Activated CD4-positive, CD25-positive, alpha-beta regulatory T cell treated with anti-CD3 and anti-CD28 coated beads, Interleukin-2, amount 50 U/mL, for 24 hours (primary cell): ENCODE measurements at regions not wholly inside any gene's neighbourhood (a gene's known extent, or its start where the extent isn't known, plus 50 kb on each side); places are given as distances from the start of the nearest gene placed in this dataset.

Experiments
- ATAC-seq, 2 donors: fragments of 150-1000 bp; cut with Tn5 transposase; one replicate each; pipeline ENCODE4 v1.10.0; 2021; ENCODE audit warnings: mild to moderate bottlenecking in 1 of 2, moderate library complexity in 1 of 2

DNA sequence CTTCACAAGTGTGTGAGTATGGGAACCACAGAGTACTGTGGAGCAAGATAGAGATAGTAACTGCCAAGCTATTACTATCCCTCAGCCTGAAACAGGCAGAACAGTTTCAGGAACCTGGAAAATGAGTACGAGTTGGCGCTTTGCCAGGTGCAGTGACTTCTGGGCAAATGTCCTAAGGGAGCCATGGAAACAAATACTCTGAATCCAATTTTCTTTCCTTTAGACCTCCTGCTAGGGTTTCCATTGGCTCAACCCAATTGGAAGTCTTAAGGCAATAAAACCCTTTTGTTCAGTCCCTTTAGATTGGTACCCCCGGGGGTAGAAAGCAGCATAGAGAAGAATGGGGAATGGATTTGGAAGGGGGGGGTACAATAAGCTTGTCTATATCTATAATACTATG is 205.0 kb upstream of the EPHA7 start:
- no peak for ATAC-seq

DNA sequence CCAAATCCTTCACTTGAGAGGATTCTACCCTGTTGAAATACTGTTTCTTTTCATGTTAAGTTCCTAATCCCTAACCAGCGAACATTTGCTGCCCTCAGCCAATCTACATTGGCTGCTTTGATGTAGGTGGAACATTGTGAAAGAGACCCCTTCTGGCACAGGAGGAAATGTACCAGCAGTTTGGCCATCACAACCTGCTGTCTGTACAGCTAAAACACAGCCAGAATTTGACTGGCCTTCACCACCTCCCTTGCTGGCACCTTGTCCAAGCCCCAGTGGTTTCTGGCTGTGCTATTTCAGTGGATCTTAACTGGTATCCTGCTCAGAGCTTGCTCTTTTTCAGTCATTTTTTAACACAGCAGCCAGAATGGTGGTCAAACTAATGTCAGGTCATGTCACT is 202.1 kb upstream of the EPHA7 start:
- no peak for ATAC-seq

DNA sequence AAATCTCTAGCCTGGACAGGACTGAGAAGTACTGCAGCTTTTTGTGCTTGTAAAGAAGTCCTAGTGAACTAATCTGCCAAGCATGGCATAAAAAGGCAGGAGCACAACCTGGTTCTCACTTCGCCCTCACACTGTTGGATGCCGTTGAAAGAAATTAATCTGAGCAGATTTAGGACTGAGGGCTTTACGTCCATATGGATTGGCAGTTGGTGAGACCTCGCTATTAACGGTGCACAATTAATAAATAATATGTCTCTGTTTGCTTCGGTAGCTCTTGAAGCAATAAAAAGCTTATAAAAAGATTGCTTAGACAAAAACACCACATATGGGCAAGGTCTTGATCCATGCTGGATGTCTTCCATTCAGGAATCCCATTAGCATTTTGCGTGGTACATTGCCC is 185.6 kb upstream of the EPHA7 start:
- no peak for ATAC-seq

DNA sequence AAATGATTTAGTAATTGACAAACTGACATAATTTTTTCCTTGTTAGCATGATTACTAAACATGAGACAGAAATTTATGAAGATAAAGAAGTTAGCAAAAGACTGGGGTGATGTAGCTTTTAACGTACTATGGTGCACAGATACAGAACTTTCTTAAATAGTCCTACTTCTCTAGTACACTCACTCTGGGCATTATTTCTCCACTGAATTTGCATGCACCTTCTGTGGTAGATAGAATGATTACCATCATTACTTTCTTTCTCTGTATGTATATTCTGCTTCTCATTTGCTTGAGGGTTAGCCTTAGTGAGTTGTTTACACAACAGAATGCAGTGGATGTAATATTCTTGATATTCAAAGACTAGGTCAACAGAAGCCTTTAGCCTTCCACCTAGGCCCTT is 173.1 kb upstream of the EPHA7 start:
- no peak for ATAC-seq

GRCh38 chr6:93586306-93586705 is 166.9 kb upstream of the EPHA7 start:
- ATAC-seq: no peak

GRCh38 chr6:93584300-93584699 is 164.9 kb upstream of the EPHA7 start:
- ATAC-seq: no peak

DNA sequence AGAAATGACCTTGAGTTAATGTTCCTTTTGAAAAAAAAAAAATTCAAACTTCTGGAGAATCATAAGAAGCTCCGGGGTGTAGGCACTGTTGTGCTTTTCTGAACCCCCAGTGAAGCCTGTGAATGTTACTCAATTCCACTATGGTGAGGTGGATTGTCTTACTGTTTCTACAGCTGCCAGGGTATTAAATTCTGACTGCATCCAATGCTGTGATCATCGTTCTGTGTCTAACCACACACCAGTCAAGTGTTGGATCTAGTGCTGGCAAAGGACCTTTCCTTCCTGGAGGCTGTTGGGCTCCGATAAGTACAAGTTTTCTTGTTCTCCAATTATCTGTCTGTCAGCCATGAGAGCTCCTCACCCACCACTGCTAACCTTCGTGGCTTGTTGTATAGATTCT is 162.0 kb upstream of the EPHA7 start:
- no peak for ATAC-seq

DNA sequence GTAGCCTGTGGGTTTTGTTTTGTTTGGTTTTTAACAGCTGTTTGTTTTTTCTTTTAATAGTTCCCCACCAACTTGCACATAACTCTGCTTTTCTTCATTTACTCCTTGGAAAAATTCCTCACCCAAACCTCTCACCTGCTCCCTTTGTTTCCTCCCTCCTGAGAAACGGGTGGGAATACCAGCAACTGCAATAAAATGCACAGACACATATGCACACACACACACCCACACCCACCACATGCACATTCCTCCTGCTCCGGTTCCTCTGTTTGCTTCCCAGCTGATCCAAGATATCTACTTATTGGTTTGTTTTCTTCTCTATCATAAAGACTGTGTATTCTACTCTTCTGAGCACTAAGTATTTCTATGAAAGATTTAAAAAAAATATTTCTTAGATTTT is 161.1 kb upstream of the EPHA7 start:
- no peak for ATAC-seq

- ATAC-seq: no peak
Observed at GRCh38 chr6:93575495-93576267, 156.3 kb upstream of the EPHA7 start.

- ATAC-seq: no peak
Observed at GRCh38 chr6:93574299-93574698, 154.9 kb upstream of the EPHA7 start.

GRCh38 chr6:93571346-93571745 is 152.0 kb upstream of the EPHA7 start:
- no peak for ATAC-seq

GRCh38 chr6:93568169-93568568 is 148.8 kb upstream of the EPHA7 start:
- no peak for ATAC-seq

DNA sequence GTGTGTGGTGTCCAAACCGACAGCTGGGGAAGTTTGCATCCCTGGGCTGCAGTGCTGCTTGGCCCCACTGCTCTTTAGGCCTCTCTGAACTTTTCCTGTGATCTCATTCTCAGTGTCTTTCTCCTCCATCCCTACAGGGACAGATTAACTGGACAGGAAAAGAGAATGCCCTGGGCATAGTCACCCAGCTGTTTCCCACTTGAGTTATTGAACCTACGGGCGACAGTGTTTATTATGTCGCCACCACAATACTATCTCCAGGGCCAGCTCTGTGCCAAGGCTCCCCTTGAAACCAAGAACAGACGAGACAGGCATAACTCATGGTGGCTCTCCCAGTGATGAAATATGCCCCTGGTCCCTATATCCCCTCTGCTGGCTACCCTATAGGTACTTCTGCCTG is 147.8 kb upstream of the EPHA7 start:
- no peak for ATAC-seq

- no peak for ATAC-seq
Observed at GRCh38 chr6:93566285-93566684, 146.9 kb upstream of the EPHA7 start.

DNA sequence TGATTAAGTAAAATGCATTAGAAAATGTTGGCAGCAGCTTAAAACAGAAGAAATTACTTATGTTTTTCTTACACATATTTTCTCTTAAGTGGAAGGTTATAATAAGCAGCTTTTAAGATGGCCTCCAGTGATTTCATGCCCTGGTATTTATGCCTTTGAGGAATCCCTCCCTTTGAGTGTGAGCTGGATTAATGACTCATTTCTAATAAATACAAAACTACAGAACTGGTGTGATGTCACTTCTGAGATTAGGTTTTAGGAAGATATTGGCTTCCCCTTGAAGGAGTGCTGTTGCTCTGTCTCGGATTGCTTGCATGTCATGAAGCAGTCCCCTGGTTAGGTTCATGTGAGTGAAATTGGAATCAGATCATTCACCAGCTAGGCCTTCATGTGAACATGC is 143.2 kb upstream of the EPHA7 start:
- no peak for ATAC-seq

- no peak for ATAC-seq
Observed at GRCh38 chr6:93555292-93555691, 135.9 kb upstream of the EPHA7 start.

GRCh38 chr6:93554018-93554417 is 134.7 kb upstream of the EPHA7 start:
- no peak for ATAC-seq

DNA sequence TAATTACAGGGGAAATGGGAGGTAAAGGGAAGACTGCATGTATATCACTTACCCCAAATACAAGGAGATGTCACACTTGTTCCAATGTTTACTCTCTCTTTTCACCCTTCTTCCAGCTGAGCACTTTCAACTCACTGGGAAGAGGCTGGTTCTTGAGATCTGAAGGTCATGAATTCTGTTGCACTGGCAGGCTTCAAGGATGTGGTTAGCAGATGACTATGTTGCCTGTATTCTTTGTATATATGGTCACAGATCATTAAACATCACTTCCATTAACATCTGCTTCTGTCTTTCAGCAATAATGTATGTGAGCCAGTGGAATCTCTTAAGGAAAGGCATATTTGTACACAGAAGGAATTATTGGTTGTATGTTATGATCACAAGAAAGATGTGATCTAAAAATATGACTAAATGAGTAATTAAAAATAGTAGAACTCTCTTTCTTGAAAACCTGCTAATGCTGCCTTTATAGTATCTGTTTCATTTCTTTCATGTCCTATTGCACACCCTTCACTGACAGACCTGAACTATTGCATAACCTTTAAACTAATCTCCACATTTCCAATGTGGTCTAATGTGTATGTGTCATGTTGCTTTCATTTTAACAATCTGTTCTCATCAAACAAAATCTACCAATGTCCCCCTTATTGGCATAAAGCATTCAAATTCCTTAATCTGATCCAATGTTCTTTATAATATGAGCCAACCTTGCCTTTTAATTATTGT is 131.4 kb upstream of the EPHA7 start:
- ATAC-seq: no peak

DNA sequence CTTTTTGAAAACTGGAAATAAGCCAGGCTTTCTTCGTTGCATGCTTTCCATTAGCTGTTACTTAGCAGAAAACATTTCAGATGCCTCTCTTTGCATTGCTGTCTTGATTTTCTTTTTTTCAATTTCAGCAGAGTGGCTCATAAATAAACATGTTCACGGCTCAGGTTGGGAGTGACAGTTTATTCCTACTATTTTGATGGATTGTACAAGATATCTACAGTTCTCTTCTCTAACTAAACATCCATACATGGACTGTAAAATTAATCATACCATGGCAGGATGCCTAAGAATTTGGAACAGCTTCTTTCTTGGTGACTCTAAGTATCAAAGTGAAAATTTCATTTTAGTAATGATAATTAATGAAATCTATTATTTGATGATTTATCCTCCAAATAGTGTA is 130.5 kb upstream of the EPHA7 start:
- ATAC-seq: no peak

GRCh38 chr6:93524671-93525451 is 105.5 kb upstream of the EPHA7 start:
- ATAC-seq: no peak

GRCh38 chr6:93523365-93523764 is 104.0 kb upstream of the EPHA7 start:
- ATAC-seq: no peak

GRCh38 chr6:93516441-93516840 is 97.1 kb upstream of the EPHA7 start:
- no peak for ATAC-seq

DNA sequence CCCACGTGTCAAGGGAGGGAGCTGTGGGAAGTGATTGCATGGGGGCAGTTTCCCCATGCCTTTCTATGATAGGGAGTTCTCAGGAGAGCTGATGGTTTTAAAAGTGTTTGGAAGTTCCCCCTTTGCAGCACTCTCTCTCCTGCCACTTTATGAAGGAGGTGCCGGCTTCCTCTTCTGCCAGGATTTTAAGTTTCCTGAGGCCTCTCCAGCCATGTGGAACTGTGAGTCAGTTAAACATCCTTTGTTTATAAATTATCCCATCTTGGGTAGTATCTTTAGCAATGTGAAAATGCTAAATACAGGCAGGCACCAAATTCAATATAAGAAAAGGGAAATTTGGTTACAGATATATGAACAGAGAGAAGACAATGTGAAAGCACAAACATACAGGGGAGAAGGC is 96.4 kb upstream of the EPHA7 start:
- no peak for ATAC-seq

DNA sequence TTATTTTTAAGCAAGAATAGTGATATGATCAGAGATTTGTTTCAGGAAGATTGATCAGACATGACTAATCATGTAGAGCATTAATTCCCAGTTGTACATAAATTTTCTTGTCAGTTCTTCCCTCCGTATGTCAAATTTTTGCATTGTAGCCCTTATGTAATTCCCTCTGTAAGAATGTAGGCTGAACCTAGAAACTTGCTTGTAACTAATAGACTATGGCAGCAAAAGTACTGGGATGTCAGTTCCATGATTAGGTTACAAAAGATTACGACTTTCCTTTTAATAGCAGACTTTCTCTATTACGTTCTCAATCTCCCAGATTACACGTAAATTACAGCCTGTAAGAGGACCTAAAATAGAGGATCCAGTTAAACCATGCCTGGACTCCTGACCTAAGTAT is 79.4 kb upstream of the EPHA7 start:
- ATAC-seq: no peak
